Stimulated activated CD4-positive, alpha-beta T cell treated with anti-CD3 and anti-CD28 coated beads, Interleukin-2, amount 100 ng/mL, for 48 hours (primary cell): ENCODE measurements at regions not wholly inside any gene's neighbourhood (a gene's known extent, or its start where the extent isn't known, plus 50 kb on each side); places are given as distances from the start of the nearest gene placed in this dataset.

Source experiments
- DNase-seq, 2 donors: peaks; one replicate each; pipeline ENCODE4 v3.0.0-alpha.2; 2020

- no peak for DNase-seq
Observed at GRCh38 chr5:96062836-96063235, 101.2 kb upstream of the ELL2 start.

GRCh38 chr5:96058084-96058483 is 96.4 kb upstream of the ELL2 start:
- DNase-seq: no peak

- no peak for DNase-seq
Observed at GRCh38 chr5:96054311-96055030, 92.8 kb upstream of the ELL2 start.

- DNase-seq: no peak
Observed at GRCh38 chr5:96053063-96053735, 91.5 kb upstream of the ELL2 start.

- DNase-seq: no peak
Observed at GRCh38 chr5:96052374-96052773, 90.7 kb upstream of the ELL2 start.

- no peak for DNase-seq
Observed at GRCh38 chr5:96051401-96051830, 89.8 kb upstream of the ELL2 start.

GRCh38 chr5:96050273-96050880 is 88.7 kb upstream of the ELL2 start:
- no peak for DNase-seq

- no peak for DNase-seq
Observed at GRCh38 chr5:96049398-96050272, 88.0 kb upstream of the ELL2 start.

GRCh38 chr5:96048763-96049162 is 87.1 kb upstream of the ELL2 start:
- no peak for DNase-seq

GRCh38 chr5:96045888-96046287 is 84.2 kb upstream of the ELL2 start:
- DNase-seq: no peak

- DNase-seq: no peak
Observed at GRCh38 chr5:96043446-96043845, 81.8 kb upstream of the ELL2 start.

- no peak for DNase-seq
Observed at GRCh38 chr5:96037128-96037527, 75.5 kb upstream of the ELL2 start.

GRCh38 chr5:96036301-96036700 is 74.7 kb upstream of the ELL2 start:
- no peak for DNase-seq

- DNase-seq: no peak
Observed at GRCh38 chr5:96035796-96036195, 74.1 kb upstream of the ELL2 start.

GRCh38 chr5:96033116-96033515 is 71.5 kb upstream of the ELL2 start:
- DNase-seq: no peak

- DNase-seq: no peak
Observed at GRCh38 chr5:96031811-96032261, 70.2 kb upstream of the ELL2 start.

GRCh38 chr5:96031180-96031579 is 69.5 kb upstream of the ELL2 start:
- DNase-seq: no peak

GRCh38 chr5:96026406-96027041 is 64.9 kb upstream of the ELL2 start:
- no peak for DNase-seq

GRCh38 chr5:96024683-96025475 is 63.2 kb upstream of the ELL2 start:
- DNase-seq: no peak

GRCh38 chr5:96023518-96023917 is 61.9 kb upstream of the ELL2 start:
- no peak for DNase-seq

- DNase-seq: no peak
Observed at GRCh38 chr5:96022971-96023370, 61.3 kb upstream of the ELL2 start.

- DNase-seq: no peak
Observed at GRCh38 chr5:96017951-96018350, 56.3 kb upstream of the ELL2 start.
